ENCODE measurements at regions not wholly inside any gene's neighbourhood (a gene's known extent, or its start where the extent isn't known, plus 50 kb on each side); places are given as distances from the start of the nearest gene placed in this dataset.

DNA sequence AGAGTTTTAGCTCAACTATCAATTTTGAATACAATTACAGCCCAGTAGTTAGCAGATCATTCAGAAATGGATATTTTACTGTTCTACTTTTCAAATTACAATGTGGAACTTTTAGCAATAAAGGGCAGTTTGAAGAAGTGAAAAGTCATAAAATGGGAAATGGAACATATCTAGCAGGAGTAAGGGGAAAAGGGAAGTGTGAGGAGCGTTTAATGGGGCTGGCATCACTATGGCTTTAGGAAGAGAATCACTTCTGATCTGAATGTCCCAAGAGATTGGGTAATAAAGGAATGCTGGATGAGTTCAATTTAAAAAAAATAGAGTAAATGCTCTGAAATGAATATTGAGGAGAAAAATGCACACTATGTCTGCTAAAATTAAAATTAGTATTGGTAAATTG lies 77.4 kb downstream of the ATPSCKMT start:
- Histone ChIP-seq H2BK20ac (ENCODE audit: low read length) (no peak overlapping the region), H3K4ac (replicated peaks; ENCODE audit: insufficient read length, low read depth, low read length) (no peak overlapping the region), H2AFZ (ENCODE audit: low read length) (no peak overlapping the region), H4K8ac (ENCODE audit: extremely low read depth, insufficient read depth, low read length) (no peak overlapping the region), H3K27ac (ENCODE audit: low read depth, low read length) (no peak overlapping the region), H2AK5ac (ENCODE audit: low read depth, low read length) (no peak overlapping the region), H2BK120ac (replicated peaks; ENCODE audit: low read depth, low read length) (no peak overlapping the region), H3K27me3 (replicated peaks in 1 of 4; ENCODE audit: control insufficient read depth in 3 of 4, extremely low read depth in 1 of 4, insufficient read depth in 3 of 4, low read length in 3 of 4) (no peaks in the 10 kb centered on the region), H3K23me2 (ENCODE audit: low read depth, low read length) (no peaks in the 10 kb centered on the region), H3K18ac (ENCODE audit: extremely low read depth, low read length) (no peak overlapping the region), H2BK12ac (ENCODE audit: low read depth, low read length) (no peak overlapping the region), H3K9ac (replicated peaks in 1 of 4; ENCODE audit: extremely low read depth in 1 of 4, low read depth in 3 of 4, low read length in 3 of 4) (no peak overlapping the region), H3K4me3 (ENCODE audit: extremely low read depth in 1 of 4, insufficient read depth in 2 of 4, low read depth in 3 of 4, low read length in 4 of 4) (no peak overlapping the region), H3K9me3 (ENCODE audit: insufficient read depth in 2 of 2, low read depth in 1 of 2, low read length in 1 of 2) (no peaks in the 10 kb centered on the region), H3K4me2 (ENCODE audit: insufficient read depth in 1 of 2, low read depth in 2 of 2, low read length in 2 of 2) (no peak overlapping the region), H3K14ac (ENCODE audit: insufficient read length) (no peak overlapping the region), H3K56ac (replicated peaks; ENCODE audit: insufficient read length, low read depth, low read length) (no peak overlapping the region), H4K5ac (ENCODE audit: insufficient read length, low read depth, low read length) (no peak overlapping the region), H2BK15ac (ENCODE audit: low read length) (no peak overlapping the region), H3K4me1 (replicated peaks in 1 of 4; ENCODE audit: control insufficient read depth in 3 of 4, insufficient read depth in 4 of 4, low read length in 3 of 4) (no peaks in the 10 kb centered on the region), H3K23ac (ENCODE audit: insufficient read length) (no peak overlapping the region), H3K36me3 (ENCODE audit: control insufficient read depth in 2 of 4, insufficient read depth in 4 of 4, low read length in 3 of 4) (no peaks in the 10 kb centered on the region), H4K20me1 (replicated peaks in 1 of 2; ENCODE audit: control insufficient read depth in 1 of 2, insufficient read depth in 2 of 2, low read length in 2 of 2) (no peaks in the 10 kb centered on the region), H3K79me1 (ENCODE audit: low read depth, low read length) (no peaks in the 10 kb centered on the region), H2BK5ac (ENCODE audit: low read depth, low read length) (no peak overlapping the region), H3K79me2 (ENCODE audit: control insufficient read depth in 1 of 2, insufficient read depth in 2 of 2, low read length in 2 of 2) (no peaks in the 10 kb centered on the region), H4K91ac (replicated peaks; ENCODE audit: insufficient read length, low read length) (no peak overlapping the region)
- TF ChIP-seq EGR1 (IDR thresholded peaks at IDR 0.05; ENCODE audit: borderline replicate concordance, low read depth, low read length), result no peak
- no peak for TF ChIP-seq CBX5 (IDR thresholded peaks at IDR 0.05; ENCODE audit: low read depth, low read length)
- TF ChIP-seq POU5F1 (IDR thresholded peaks at IDR 0.05; ENCODE audit: low read depth, low read length), result no peak
- no peak for TF ChIP-seq TCF12 (IDR thresholded peaks at IDR 0.05; ENCODE audit: low read depth, low read length)
- TF ChIP-seq ZNF274 (IDR thresholded peaks at IDR 0.05; ENCODE audit: borderline replicate concordance, extremely low read depth, low read length), result no peak
- TF ChIP-seq CREB1 (IDR thresholded peaks at IDR 0.05), result no peak
- ChIA-PET CTCF (ENCODE audit: partially characterized antibody) (interaction anchor here (0.6 kb wide), 1 partner anchor 786 kb away, joined by 3 read pairs; no protein-coding TSS in a partner anchor), POLR2A (ENCODE audit: partially characterized antibody) (no interaction called here)
- FAIRE-seq (no peak), DNase-seq (ENCODE audit: low read depth in 1 of 2, low spot score in 2 of 2) (no peak)
- WGBS, 2 experiments (ENCODE audit: extremely low coverage in 1 of 2, insufficient coverage in 1 of 2, insufficient read length in 1 of 2, insufficient replicate concordance in 2 of 2, low coverage in 1 of 2, low lambda C conversion rate in 2 of 2, missing lambda C conversion rate in 1 of 2), result 65% methylated on average over 1 of the region's 1 CpG; no CpG with 5 or more reads in 1 of the 2 experiments
